HepG2 (cell line): ENCODE measurements at regions not wholly inside any gene's neighbourhood (a gene's known extent, or its start where the extent isn't known, plus 50 kb on each side); places are given as distances from the start of the nearest gene placed in this dataset.

ENCODE experiments used
- ZNF556 ChIP-seq: sonication (generic); formaldehyde crosslinking; IDR thresholded peaks from 2 replicates; pipeline ENCODE4 v1.4.0; 2020; ENCODE audit warnings: mild to moderate bottlenecking, missing genetic modification reagents, borderline replicate concordance
- ZNF710 ChIP-seq: sonication (generic); formaldehyde crosslinking; IDR thresholded peaks from 2 replicates; pipeline ENCODE4 v1.5.0; 2020; ENCODE audit warnings: mild to moderate bottlenecking, missing genetic modification reagents, borderline replicate concordance
- TF ChIP-seq, protein P1 (sequence below), 2 experiments: fragments of 450-650 bp in 1 of 2; sonication (generic) in 1 of 2; formaldehyde crosslinking in 1 of 2; IDR thresholded peaks; 2 replicates each; pipeline versions ENCODE4 v1.6.1 to v1.8.0; 2016 to 2022; ENCODE audit warnings: antibody characterized with exemption in 1 of 2, mild to moderate bottlenecking in 1 of 2, missing genetic modification reagents in 1 of 2
- TF ChIP-seq, protein P2 (sequence below): sonication (generic); formaldehyde crosslinking; conservative IDR thresholded peaks from 2 replicates; pipeline ENCODE4 v1.8.0; 2022; ENCODE audit warnings: low read depth, missing genetic modification reagents

GRCh38 chr9:111187376-111187775, 142.6 kb downstream of the OR2K2 start (continued):
- TF ChIP-seq, protein P1, sequence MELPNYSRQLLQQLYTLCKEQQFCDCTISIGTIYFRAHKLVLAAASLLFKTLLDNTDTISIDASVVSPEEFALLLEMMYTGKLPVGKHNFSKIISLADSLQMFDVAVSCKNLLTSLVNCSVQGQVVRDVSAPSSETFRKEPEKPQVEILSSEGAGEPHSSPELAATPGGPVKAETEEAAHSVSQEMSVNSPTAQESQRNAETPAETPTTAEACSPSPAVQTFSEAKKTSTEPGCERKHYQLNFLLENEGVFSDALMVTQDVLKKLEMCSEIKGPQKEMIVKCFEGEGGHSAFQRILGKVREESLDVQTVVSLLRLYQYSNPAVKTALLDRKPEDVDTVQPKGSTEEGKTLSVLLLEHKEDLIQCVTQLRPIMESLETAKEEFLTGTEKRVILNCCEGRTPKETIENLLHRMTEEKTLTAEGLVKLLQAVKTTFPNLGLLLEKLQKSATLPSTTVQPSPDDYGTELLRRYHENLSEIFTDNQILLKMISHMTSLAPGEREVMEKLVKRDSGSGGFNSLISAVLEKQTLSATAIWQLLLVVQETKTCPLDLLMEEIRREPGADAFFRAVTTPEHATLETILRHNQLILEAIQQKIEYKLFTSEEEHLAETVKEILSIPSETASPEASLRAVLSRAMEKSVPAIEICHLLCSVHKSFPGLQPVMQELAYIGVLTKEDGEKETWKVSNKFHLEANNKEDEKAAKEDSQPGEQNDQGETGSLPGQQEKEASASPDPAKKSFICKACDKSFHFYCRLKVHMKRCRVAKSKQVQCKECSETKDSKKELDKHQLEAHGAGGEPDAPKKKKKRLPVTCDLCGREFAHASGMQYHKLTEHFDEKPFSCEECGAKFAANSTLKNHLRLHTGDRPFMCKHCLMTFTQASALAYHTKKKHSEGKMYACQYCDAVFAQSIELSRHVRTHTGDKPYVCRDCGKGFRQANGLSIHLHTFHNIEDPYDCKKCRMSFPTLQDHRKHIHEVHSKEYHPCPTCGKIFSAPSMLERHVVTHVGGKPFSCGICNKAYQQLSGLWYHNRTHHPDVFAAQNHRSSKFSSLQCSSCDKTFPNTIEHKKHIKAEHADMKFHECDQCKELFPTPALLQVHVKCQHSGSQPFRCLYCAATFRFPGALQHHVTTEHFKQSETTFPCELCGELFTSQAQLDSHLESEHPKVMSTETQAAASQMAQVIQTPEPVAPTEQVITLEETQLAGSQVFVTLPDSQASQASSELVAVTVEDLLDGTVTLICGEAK (IDR thresholded peaks at IDR 0.05) = no peak
- TF ChIP-seq, protein P1 (CRISPR knock-in tag; IDR thresholded peaks at IDR 0.05) = no peak
- no peak for TF ChIP-seq ZNF556 (CRISPR knock-in tag)
- no peak for TF ChIP-seq ZNF710 (CRISPR knock-in tag)
- TF ChIP-seq, protein P2, sequence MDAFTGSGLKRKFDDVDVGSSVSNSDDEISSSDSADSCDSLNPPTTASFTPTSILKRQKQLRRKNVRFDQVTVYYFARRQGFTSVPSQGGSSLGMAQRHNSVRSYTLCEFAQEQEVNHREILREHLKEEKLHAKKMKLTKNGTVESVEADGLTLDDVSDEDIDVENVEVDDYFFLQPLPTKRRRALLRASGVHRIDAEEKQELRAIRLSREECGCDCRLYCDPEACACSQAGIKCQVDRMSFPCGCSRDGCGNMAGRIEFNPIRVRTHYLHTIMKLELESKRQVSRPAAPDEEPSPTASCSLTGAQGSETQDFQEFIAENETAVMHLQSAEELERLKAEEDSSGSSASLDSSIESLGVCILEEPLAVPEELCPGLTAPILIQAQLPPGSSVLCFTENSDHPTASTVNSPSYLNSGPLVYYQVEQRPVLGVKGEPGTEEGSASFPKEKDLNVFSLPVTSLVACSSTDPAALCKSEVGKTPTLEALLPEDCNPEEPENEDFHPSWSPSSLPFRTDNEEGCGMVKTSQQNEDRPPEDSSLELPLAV (CRISPR knock-in tag) = no peak
